IMR-90 (cell line): ENCODE measurements at regions not wholly inside any gene's neighbourhood (a gene's known extent, or its start where the extent isn't known, plus 50 kb on each side); places are given as distances from the start of the nearest gene placed in this dataset.

ENCODE experiments used
- BHLHE40 ChIP-seq: fragments of 150-350 bp; IDR thresholded peaks from 2 replicates; pipeline ENCODE4 v1.6.1; 2016; ENCODE audit warnings: mild to moderate bottlenecking, low read depth, low read length
- CEBPB ChIP-seq: IDR thresholded peaks from 2 replicates; pipeline ENCODE4 v1.6.1; 2012; ENCODE audit warnings: low read depth, low read length, improper control_type of control experiment
- CHD1 ChIP-seq: IDR thresholded peaks from 2 replicates; pipeline ENCODE4 v1.6.1; 2012; ENCODE audit warnings: low read depth, low read length, improper control_type of control experiment
- MAZ ChIP-seq: IDR thresholded peaks from 2 replicates; pipeline ENCODE4 v1.6.1; 2012; ENCODE audit warnings: low read depth, mild to moderate bottlenecking, low read length, improper control_type of control experiment, moderate library complexity, borderline replicate concordance
- MXI1 ChIP-seq: IDR thresholded peaks from 2 replicates; pipeline ENCODE4 v1.6.1; 2012; ENCODE audit warnings: low read depth, mild to moderate bottlenecking, low read length, moderate library complexity, borderline replicate concordance
- NFE2L2 ChIP-seq: fragments of 150-350 bp; IDR thresholded peaks from 2 replicates; pipeline ENCODE4 v1.6.1; 2016; ENCODE audit warnings: low read depth, mild to moderate bottlenecking, low read length
- POLR2A ChIP-seq: IDR thresholded peaks from 2 replicates; pipeline ENCODE4 v1.6.1; 2012; ENCODE audit warnings: mild to moderate bottlenecking, low read depth, low read length
- RAD21 ChIP-seq: IDR thresholded peaks from 2 replicates; pipeline ENCODE4 v1.6.1; 2012; ENCODE audit warnings: low read length, improper control_type of control experiment
- RCOR1 ChIP-seq: IDR thresholded peaks from 2 replicates; pipeline ENCODE4 v1.6.1; 2012; ENCODE audit warnings: mild to moderate bottlenecking, low read length, improper control_type of control experiment; ENCODE audit not compliant: insufficient replicate concordance
- RFX5 ChIP-seq: IDR thresholded peaks from 2 replicates; pipeline ENCODE4 v1.8.0; 2012; ENCODE audit warnings: low read depth, mild to moderate bottlenecking, low read length, moderate library complexity
- TF ChIP-seq, protein P1 (sequence below): conservative IDR thresholded peaks from 2 replicates; pipeline ENCODE4 v1.5.1; 2012; ENCODE audit warnings: mild to moderate bottlenecking, low read depth, low read length, improper control_type of control experiment
- TF ChIP-seq, protein P2 (sequence below): fragments of 150-350 bp; IDR thresholded peaks from 2 replicates; pipeline ENCODE4 v1.6.1; 2017; ENCODE audit warnings: mild to moderate bottlenecking, antibody characterized with exemption, low read length, low read depth
- TF ChIP-seq, protein P3 (sequence below): fragments of 150-350 bp; IDR thresholded peaks from 2 replicates; pipeline ENCODE4 v1.6.1; 2016; ENCODE audit warnings: low read depth, mild to moderate bottlenecking, low read length, moderate library complexity, borderline replicate concordance

DNA sequence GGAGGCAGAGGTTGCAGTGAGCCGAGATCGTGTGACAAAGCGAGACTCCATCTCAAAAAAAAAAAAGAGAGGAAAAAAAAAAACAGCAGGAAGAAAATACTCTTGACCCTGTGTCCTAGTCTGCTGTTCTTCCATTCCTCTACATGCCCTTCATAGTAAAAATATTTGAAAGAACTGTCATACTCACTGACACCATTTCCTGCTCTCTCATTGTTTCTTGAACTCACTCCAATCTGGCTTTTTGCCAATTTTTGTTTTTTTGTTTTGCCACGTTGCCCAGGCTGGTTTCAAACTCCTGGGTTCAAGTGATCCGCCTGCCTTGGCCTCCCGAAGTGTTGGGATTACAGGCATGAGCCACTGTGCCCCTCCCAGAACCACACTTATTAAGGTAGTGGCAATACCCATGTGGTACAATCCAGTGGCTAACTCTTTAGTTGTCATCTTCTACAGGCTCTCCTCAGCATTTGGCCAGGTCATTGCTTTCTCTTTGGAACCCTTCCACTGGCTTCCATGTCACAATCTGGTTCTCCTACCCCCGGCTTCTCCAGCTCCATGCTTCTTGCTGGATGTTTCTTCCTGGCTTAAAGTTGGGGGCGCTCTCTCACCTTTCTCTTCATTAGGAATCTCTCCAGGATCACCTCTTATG is 238.2 kb upstream of the C2CD4B start:
- TF ChIP-seq, protein P1, sequence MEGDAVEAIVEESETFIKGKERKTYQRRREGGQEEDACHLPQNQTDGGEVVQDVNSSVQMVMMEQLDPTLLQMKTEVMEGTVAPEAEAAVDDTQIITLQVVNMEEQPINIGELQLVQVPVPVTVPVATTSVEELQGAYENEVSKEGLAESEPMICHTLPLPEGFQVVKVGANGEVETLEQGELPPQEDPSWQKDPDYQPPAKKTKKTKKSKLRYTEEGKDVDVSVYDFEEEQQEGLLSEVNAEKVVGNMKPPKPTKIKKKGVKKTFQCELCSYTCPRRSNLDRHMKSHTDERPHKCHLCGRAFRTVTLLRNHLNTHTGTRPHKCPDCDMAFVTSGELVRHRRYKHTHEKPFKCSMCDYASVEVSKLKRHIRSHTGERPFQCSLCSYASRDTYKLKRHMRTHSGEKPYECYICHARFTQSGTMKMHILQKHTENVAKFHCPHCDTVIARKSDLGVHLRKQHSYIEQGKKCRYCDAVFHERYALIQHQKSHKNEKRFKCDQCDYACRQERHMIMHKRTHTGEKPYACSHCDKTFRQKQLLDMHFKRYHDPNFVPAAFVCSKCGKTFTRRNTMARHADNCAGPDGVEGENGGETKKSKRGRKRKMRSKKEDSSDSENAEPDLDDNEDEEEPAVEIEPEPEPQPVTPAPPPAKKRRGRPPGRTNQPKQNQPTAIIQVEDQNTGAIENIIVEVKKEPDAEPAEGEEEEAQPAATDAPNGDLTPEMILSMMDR, result no peak
- TF ChIP-seq, protein P2, sequence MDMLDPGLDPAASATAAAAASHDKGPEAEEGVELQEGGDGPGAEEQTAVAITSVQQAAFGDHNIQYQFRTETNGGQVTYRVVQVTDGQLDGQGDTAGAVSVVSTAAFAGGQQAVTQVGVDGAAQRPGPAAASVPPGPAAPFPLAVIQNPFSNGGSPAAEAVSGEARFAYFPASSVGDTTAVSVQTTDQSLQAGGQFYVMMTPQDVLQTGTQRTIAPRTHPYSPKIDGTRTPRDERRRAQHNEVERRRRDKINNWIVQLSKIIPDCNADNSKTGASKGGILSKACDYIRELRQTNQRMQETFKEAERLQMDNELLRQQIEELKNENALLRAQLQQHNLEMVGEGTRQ, result no peak
- TF ChIP-seq NFE2L2 (no peak), POLR2A (no peak), RCOR1 (no peak), CHD1 (no peak), BHLHE40 (no peak), RAD21 (no peak), CEBPB (no peak), MAZ (no peak), MXI1 (no peak), RFX5 (no peak)
- TF ChIP-seq, protein P3, sequence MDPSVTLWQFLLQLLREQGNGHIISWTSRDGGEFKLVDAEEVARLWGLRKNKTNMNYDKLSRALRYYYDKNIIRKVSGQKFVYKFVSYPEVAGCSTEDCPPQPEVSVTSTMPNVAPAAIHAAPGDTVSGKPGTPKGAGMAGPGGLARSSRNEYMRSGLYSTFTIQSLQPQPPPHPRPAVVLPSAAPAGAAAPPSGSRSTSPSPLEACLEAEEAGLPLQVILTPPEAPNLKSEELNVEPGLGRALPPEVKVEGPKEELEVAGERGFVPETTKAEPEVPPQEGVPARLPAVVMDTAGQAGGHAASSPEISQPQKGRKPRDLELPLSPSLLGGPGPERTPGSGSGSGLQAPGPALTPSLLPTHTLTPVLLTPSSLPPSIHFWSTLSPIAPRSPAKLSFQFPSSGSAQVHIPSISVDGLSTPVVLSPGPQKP, result no peak
